GM06990 (cell line): ENCODE measurements at regions not wholly inside any gene's neighbourhood (a gene's known extent, or its start where the extent isn't known, plus 50 kb on each side); places are given as distances from the start of the nearest gene placed in this dataset.

ENCODE experiments used
- DNase-seq: peaks from one replicate; pipeline ENCODE4 v3.0.0-alpha.2; 2011; ENCODE audit not compliant: insufficient read length; ENCODE audit errors: extremely low read depth
- H3K27me3 ChIP-seq: replicated peaks from 2 replicates; pipeline ENCODE4 v1.6.0; 2011; ENCODE audit warnings: low read length; ENCODE audit not compliant: control insufficient read depth, insufficient read depth
- H3K36me3 ChIP-seq: 2 replicates; pipeline ENCODE4 v1.5.1; 2011; ENCODE audit warnings: low read length; ENCODE audit not compliant: control insufficient read depth, insufficient read depth
- H3K4me3 ChIP-seq: replicated peaks from 2 replicates; pipeline ENCODE4 v1.5.1; 2011; ENCODE audit warnings: low read depth, mild to moderate bottlenecking, control low read depth, low read length
- TF ChIP-seq, protein P1 (sequence below): IDR thresholded peaks from 2 replicates; pipeline ENCODE4 v1.5.1; 2011; ENCODE audit warnings: low read length, control low read depth, mild to moderate bottlenecking, inconsistent platforms; ENCODE audit not compliant: insufficient read depth, poor library complexity, severe bottlenecking

- TF ChIP-seq, protein P1, sequence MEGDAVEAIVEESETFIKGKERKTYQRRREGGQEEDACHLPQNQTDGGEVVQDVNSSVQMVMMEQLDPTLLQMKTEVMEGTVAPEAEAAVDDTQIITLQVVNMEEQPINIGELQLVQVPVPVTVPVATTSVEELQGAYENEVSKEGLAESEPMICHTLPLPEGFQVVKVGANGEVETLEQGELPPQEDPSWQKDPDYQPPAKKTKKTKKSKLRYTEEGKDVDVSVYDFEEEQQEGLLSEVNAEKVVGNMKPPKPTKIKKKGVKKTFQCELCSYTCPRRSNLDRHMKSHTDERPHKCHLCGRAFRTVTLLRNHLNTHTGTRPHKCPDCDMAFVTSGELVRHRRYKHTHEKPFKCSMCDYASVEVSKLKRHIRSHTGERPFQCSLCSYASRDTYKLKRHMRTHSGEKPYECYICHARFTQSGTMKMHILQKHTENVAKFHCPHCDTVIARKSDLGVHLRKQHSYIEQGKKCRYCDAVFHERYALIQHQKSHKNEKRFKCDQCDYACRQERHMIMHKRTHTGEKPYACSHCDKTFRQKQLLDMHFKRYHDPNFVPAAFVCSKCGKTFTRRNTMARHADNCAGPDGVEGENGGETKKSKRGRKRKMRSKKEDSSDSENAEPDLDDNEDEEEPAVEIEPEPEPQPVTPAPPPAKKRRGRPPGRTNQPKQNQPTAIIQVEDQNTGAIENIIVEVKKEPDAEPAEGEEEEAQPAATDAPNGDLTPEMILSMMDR, result no peak
These were observed 144.7 kb upstream of the NCK2 start for GRCh38 chr2:105600037-105600442.

DNA sequence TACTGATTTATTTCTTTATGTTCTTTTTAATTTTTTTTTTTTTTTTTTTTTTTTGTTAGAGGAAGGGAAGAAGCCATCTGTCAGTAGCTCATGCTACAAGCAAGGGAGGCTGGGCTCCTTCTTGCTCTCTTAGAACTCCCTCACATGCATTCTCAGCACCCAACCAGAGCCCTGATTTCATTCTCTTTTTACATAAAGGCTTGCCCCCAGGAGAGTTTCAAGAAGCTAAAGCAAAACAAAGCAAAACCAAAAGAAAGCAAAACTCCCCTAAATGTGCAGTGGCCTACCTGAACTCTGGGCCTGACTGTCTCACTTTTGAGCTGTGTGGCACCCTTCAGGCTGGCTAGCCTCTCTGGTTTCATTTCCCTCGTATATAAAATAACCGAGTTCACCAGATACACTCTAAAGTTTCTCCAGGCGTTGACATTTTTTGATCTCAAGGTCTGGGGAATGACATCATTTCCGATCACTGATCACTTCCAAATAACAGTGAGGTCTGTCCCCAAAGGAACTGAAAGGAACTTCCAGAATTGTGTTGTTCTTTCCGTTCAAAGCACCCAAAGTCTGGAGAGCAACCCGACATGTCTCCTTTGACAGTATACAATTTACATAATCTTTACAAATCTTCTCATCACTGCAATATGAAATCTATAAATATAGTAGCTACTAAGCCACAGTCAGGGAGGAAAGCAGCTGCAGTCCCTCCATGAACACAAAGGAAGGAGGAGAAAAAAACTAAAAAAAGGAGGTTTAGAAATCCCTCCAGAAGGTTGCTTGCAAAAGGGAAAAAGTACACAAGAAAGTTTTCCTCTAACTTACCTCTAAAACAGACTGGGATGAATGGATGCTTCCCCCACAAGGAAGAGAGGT, 145.6 kb upstream of the NCK2 start:
- Histone ChIP-seq H3K36me3 (no peaks in the 10 kb centered on the region), H3K27me3 (no peaks in the 10 kb centered on the region), H3K4me3 (no peak overlapping the region)
- DNase-seq, result no peak
- TF ChIP-seq, protein P1, result no peak

More at GRCh38 chr2:105600037-105600442, 144.7 kb upstream of the NCK2 start:
- H3K4me3 ChIP-seq, result no peak overlapping the region
- DNase-seq, result no peak
- no peaks in the 10 kb centered on the region for H3K27me3 ChIP-seq
- H3K36me3 ChIP-seq, result no peaks in the 10 kb centered on the region

- TF ChIP-seq, protein P1, result no peak
- no peak for DNase-seq
- Histone ChIP-seq H3K27me3 (no peaks in the 10 kb centered on the region), H3K36me3 (no peaks in the 10 kb centered on the region), H3K4me3 (no peak overlapping the region)
These were observed 146.6 kb upstream of the NCK2 start for GRCh38 chr2:105597806-105598803.

DNA sequence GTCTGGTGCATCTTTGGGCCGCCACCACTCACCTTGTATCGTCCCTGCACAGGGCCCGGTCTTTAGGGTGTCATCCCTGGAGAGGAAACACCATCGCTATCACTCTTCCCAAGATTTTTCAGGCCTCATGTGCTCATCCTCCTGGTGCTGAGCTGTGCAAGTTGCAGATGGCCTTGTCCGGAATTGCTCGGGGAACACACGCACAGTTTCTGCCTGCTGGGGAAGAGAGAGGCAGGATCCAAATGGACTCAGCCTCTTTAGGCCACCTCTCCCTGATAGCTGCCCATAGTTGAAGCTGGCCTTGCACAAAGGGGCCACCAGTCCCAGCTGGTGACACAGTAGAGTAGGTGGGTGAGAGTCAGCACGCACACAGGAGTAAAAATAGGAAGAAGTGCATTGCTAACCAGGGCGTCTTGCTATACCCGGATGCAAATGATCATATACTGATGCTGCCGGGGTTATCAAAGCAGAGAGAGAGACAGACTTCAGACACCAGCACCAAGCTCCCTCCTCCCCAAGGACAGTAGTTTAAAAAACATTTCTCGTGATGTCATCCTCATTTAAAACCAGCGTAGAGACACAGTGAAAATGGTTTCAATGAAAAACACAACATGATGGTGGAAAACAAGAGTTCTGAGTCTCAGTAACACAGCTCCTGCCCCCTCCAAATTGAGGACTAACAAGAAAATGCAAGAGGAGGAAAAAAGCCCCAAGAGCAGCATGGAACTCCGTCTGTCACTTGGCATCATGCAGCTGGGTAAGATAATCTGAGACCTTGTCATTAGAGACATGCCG, 147.5 kb upstream of the NCK2 start:
- Histone ChIP-seq H3K27me3 (no peaks in the 10 kb centered on the region), H3K4me3 (no peak overlapping the region), H3K36me3 (no peaks in the 10 kb centered on the region)
- DNase-seq, result no peak
- TF ChIP-seq, protein P1, result no peak

- no peaks in the 10 kb centered on the region for H3K36me3 ChIP-seq
- no peak overlapping the region for H3K4me3 ChIP-seq
- no peaks in the 10 kb centered on the region for H3K27me3 ChIP-seq
- TF ChIP-seq, protein P1, result no peak
- DNase-seq, result no peak
These were observed 148.2 kb upstream of the NCK2 start for GRCh38 chr2:105596411-105596921.
